Ishikawa (cell line): ENCODE measurements at regions not wholly inside any gene's neighbourhood (a gene's known extent, or its start where the extent isn't known, plus 50 kb on each side); places are given as distances from the start of the nearest gene placed in this dataset.

Experiments used
- CEBPB ChIP-seq: IDR thresholded peaks from 2 replicates; pipeline ENCODE4 v1.6.1; 2012
- CREB1 ChIP-seq: IDR thresholded peaks from 2 replicates; pipeline ENCODE4 v1.6.1; 2012; ENCODE audit warnings: low read depth
- EGR1 ChIP-seq: IDR thresholded peaks from 2 replicates; pipeline ENCODE4 v1.6.1; 2012
- EP300 ChIP-seq: IDR thresholded peaks from 2 replicates; pipeline ENCODE4 v1.6.1; 2012; ENCODE audit warnings: borderline replicate concordance
- FOXM1 ChIP-seq: IDR thresholded peaks from 2 replicates; pipeline ENCODE4 v1.6.1; 2012; ENCODE audit warnings: low read depth, borderline replicate concordance
- NFIC ChIP-seq: IDR thresholded peaks from 2 replicates; pipeline ENCODE4 v1.6.1; 2012
- RAD21 ChIP-seq: IDR thresholded peaks from 2 replicates; pipeline ENCODE4 v1.6.1; 2012; ENCODE audit warnings: low read depth
- TAF1 ChIP-seq: IDR thresholded peaks from 2 replicates; pipeline ENCODE4 v1.6.1; 2012; ENCODE audit warnings: low read depth, mild to moderate bottlenecking
- TCF12 ChIP-seq: IDR thresholded peaks from 2 replicates; pipeline ENCODE4 v1.6.1; 2012; ENCODE audit warnings: low read depth
- TEAD4 ChIP-seq: IDR thresholded peaks from 2 replicates; pipeline ENCODE4 v1.6.1; 2012
- YY1 ChIP-seq: IDR thresholded peaks from 2 replicates; pipeline ENCODE4 v1.6.1; 2012; ENCODE audit warnings: low read depth
- TF ChIP-seq, protein P1 (sequence below): IDR thresholded peaks from 2 replicates; pipeline ENCODE4 v1.6.1; 2012; ENCODE audit warnings: low read depth, mild to moderate bottlenecking
- TF ChIP-seq, protein P2 (sequence below): IDR thresholded peaks from 2 replicates; pipeline ENCODE4 v1.6.1; 2012
- TF ChIP-seq, protein P3 (sequence below): IDR thresholded peaks from 2 replicates; pipeline ENCODE4 v1.6.1; 2012

DNA sequence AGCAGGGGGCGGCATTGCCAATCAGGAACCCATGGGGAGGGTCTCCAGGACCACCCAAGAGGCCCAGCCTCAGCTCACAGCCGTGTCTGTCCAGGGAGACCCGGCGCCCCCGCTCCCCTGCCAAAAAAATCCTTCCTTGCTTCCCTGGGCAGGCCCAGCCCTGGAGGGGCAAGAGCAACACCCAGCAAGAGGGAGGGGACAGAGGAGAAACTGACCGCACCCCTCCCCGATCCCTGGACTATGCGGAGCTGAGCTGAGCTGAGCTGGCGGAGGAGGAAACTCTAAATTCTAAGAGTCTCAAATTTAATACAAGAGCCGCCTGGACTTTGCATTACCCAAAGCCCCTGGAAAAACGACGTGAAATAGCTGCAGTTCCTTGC, 52.0 kb upstream of the SHISAL1 start:
- no peak for TF ChIP-seq NFIC

DNA sequence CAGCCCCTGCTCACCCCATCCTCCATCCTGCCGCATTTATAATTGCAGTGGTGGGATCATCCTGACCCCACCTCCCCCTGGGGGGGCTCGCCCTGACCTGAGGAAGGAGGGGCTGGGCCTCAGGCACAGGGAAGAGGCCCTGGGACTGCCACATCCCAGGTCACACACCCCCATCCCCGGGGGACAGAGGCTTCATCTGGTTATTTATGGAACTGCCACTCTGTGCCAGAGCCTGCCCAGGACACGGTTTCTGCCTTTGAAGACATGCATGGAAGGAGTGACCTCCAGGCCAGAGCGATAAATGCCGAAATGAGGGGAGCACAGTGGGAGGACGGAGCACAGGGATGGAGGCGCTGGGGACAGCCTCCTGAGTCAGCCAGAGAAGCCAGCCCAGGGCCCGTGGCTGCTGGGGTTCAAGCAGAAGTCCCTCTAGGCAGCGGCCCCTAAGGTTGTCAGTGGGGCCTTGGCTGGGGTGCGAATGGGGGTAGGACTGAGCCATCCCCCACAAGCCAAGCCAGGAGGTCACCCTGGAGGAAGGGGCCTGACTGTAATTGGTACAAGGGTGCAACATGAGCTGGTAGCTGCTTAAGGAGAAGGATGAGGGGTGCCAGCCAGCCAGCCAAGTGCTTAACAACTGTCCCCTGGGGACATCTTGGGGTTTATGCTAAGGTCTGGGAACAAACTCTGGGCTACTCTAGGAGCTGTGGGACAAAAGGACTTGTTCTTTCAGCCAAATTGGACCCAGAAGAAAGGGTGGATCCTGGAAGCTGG, 51.4 kb upstream of the SHISAL1 start:
- TF ChIP-seq, protein P1, sequence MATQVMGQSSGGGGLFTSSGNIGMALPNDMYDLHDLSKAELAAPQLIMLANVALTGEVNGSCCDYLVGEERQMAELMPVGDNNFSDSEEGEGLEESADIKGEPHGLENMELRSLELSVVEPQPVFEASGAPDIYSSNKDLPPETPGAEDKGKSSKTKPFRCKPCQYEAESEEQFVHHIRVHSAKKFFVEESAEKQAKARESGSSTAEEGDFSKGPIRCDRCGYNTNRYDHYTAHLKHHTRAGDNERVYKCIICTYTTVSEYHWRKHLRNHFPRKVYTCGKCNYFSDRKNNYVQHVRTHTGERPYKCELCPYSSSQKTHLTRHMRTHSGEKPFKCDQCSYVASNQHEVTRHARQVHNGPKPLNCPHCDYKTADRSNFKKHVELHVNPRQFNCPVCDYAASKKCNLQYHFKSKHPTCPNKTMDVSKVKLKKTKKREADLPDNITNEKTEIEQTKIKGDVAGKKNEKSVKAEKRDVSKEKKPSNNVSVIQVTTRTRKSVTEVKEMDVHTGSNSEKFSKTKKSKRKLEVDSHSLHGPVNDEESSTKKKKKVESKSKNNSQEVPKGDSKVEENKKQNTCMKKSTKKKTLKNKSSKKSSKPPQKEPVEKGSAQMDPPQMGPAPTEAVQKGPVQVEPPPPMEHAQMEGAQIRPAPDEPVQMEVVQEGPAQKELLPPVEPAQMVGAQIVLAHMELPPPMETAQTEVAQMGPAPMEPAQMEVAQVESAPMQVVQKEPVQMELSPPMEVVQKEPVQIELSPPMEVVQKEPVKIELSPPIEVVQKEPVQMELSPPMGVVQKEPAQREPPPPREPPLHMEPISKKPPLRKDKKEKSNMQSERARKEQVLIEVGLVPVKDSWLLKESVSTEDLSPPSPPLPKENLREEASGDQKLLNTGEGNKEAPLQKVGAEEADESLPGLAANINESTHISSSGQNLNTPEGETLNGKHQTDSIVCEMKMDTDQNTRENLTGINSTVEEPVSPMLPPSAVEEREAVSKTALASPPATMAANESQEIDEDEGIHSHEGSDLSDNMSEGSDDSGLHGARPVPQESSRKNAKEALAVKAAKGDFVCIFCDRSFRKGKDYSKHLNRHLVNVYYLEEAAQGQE, result no peak
- TF ChIP-seq NFIC (no peak), CEBPB (no peak), TAF1 (no peak), TEAD4 (no peak), RAD21 (no peak), TCF12 (no peak), CREB1 (no peak), YY1 (no peak), FOXM1 (no peak), EGR1 (no peak), EP300 (no peak)
- TF ChIP-seq, protein P2, sequence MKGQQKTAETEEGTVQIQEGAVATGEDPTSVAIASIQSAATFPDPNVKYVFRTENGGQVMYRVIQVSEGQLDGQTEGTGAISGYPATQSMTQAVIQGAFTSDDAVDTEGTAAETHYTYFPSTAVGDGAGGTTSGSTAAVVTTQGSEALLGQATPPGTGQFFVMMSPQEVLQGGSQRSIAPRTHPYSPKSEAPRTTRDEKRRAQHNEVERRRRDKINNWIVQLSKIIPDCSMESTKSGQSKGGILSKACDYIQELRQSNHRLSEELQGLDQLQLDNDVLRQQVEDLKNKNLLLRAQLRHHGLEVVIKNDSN, result no peak
- TF ChIP-seq, protein P3, sequence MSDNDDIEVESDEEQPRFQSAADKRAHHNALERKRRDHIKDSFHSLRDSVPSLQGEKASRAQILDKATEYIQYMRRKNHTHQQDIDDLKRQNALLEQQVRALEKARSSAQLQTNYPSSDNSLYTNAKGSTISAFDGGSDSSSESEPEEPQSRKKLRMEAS, result no peak

DNA sequence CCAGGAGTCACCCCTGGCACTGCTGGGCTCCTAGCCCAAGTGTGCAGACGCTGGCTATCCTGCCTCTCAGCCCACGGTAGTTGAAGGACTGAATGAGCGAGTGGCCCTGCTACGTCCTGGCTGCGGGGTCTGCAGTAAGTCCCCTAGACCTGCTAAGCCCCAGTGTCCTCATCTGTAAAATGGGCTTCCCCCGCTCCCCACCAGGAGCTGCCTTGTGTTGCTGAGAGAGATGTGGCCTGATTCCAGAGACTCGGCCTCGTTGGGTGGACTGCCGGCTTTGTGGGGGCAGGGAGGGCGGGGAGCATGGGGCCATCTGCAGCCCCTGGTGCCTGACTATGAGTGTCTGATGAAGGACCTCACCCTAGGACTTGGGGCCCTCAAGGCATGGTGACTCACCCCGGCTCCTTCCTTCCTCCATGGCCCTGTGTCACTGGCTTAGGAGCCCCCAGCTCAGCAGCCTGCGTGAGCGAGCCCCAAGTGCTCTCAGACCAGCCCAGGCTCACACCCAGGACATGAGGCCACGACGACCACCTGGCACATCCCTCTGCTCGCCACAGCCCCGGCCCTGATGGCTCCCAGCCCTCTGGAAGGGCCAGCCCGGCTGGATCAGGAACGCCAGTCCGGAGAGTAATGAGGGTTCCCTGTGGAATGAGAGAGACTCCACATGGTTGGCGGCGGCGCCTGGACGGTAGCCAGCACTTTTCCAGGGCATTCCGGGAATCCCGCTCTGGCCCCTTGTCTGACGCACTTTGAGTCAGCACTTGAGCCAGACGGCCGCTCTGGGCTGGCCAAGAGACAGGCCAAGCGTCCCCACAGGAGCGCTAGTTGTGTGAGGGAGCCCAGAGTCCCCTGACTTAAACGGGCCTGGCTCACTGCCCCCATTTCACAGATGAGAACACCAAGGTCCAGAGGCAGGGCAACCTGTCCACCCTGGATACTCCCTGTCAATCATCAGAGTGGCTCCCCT, 50.5 kb upstream of the SHISAL1 start:
- TF ChIP-seq, protein P1, result no peak
- no peak for TF ChIP-seq EP300
- no peak for TF ChIP-seq CEBPB
- TF ChIP-seq, protein P3, result no peak
- no peak for TF ChIP-seq CREB1
- TF ChIP-seq RAD21, result no peak
- TF ChIP-seq, protein P2, result no peak

DNA sequence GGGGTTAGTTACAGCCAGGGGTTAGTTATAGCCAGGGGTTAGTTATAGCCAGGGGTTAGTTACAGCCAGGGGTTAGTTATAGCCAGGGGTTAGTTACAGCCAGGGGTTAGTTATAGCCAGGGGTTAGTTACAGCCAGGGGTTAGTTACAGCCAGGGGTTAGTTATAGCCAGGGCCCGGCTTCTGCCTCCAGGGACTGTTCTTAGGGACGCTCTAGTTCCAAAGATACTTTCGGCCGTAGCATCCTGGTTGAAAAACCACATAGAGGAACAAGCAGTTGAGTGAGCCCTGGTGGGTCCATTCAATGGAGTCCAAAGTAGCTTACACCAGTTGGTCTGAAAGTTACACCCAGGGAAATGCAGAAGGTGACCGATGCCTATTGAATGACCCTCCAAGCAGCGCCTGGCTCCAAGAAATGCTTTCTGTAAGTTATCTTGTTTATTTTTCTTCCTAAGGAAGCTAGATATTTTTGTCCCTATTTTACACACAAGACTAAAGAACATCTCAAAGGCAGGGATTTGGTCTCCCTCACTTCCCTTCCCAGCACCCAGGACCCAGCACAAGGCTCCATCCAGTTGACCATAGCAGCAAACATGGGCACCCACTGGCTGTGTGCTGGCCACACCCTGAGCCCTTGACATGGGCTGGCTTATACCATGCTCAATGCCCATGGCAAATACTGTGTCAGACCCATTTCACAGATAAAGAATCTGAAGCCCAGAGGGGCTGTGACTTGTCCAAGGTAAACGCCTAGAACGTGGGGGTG, 49.7 kb upstream of the SHISAL1 start:
- no peak for TF ChIP-seq YY1
- TF ChIP-seq TCF12, result no peak
